Body of pancreas (tissue), 4 donors: ENCODE measurements at regions not wholly inside any gene's neighbourhood (a gene's known extent, or its start where the extent isn't known, plus 50 kb on each side); places are given as distances from the start of the nearest gene placed in this dataset.

Experiments used
- CTCF ChIP-seq, 7 experiments: fragments of 450-650 bp in 4 of 7; fragments of 200-600 bp in 3 of 7; sonication (generic) in 3 of 7; IDR thresholded peaks; one replicate each; pipeline ENCODE4 v1.5.1; 2016 to 2019; ENCODE audit warnings: antibody characterized with exemption in 7 of 7
- POLR2A ChIP-seq, 3 donors: fragments of 450-650 bp; IDR thresholded peaks; one replicate each; pipeline ENCODE4 v1.6.1; 2016; ENCODE audit warnings: antibody characterized with exemption in 3 of 3, mild to moderate bottlenecking in 2 of 3

- TF ChIP-seq CTCF (IDR thresholded peaks at IDR 0.05) (no peak), POLR2A (IDR thresholded peaks at IDR 0.05) (no peak)
Observed at GRCh38 chr1:193890935-193891334, 704.5 kb upstream of the B3GALT2 start.
